Left ventricle myocardium inferior (tissue), 1 donor: ENCODE measurements at regions not wholly inside any gene's neighbourhood (a gene's known extent, or its start where the extent isn't known, plus 50 kb on each side); places are given as distances from the start of the nearest gene placed in this dataset.

Experiments used
- DNase-seq: peaks from one replicate; pipeline ENCODE4 v3.0.0-alpha.2; 2020
- H3K27ac ChIP-seq: fragments of 200-600 bp; replicated peaks from 2 replicates; pipeline ENCODE4 v1.8.0; 2021
- H3K27me3 ChIP-seq: fragments of 200-600 bp; 2 replicates; pipeline ENCODE4 v1.8.0; 2021; ENCODE audit warnings: low read depth
- H3K36me3 ChIP-seq: fragments of 200-600 bp; 2 replicates; pipeline ENCODE4 v1.8.0; 2021
- H3K4me1 ChIP-seq: fragments of 200-600 bp; 2 replicates; pipeline ENCODE4 v1.8.0; 2021
- H3K4me3 ChIP-seq: fragments of 200-600 bp; 2 replicates; pipeline ENCODE4 v1.8.0; 2021; ENCODE audit warnings: mild to moderate bottlenecking, moderate library complexity
- H3K9me3 ChIP-seq: fragments of 200-600 bp; replicated peaks from 2 replicates; pipeline ENCODE4 v1.8.0; 2021
- intact Hi-C: fragments of 100-400 bp; cut with micrococcal nuclease; formaldehyde crosslinking; loops from one replicate; pipeline ENCODE4 v1.11.0; 2022
- TF ChIP-seq, protein P1 (sequence below): fragments of 200-600 bp; IDR thresholded peaks from 2 replicates; pipeline ENCODE4 v1.8.0; 2021; ENCODE audit warnings: antibody characterized with exemption, mild to moderate bottlenecking, borderline replicate concordance
- donor health status: DM: no; HTN: yes; CAD: no; lungs with severe emphysema.

GRCh38 chr7:109498131-109498530 lies 928.5 kb downstream of the DNAJB9 start:
- TF ChIP-seq, protein P1, sequence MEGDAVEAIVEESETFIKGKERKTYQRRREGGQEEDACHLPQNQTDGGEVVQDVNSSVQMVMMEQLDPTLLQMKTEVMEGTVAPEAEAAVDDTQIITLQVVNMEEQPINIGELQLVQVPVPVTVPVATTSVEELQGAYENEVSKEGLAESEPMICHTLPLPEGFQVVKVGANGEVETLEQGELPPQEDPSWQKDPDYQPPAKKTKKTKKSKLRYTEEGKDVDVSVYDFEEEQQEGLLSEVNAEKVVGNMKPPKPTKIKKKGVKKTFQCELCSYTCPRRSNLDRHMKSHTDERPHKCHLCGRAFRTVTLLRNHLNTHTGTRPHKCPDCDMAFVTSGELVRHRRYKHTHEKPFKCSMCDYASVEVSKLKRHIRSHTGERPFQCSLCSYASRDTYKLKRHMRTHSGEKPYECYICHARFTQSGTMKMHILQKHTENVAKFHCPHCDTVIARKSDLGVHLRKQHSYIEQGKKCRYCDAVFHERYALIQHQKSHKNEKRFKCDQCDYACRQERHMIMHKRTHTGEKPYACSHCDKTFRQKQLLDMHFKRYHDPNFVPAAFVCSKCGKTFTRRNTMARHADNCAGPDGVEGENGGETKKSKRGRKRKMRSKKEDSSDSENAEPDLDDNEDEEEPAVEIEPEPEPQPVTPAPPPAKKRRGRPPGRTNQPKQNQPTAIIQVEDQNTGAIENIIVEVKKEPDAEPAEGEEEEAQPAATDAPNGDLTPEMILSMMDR: no peak
- Histone ChIP-seq H3K27ac (no peak overlapping the region), H3K9me3 (peaks cover 15% of the 10 kb centered on the region), H3K4me1 (no peaks in the 10 kb centered on the region), H3K4me3 (no peak overlapping the region), H3K36me3 (no peaks in the 10 kb centered on the region), H3K27me3 (no peaks in the 10 kb centered on the region)
- DNase-seq: no peak
- intact Hi-C loops: no loop called here

- no peak for DNase-seq
- peaks cover 15% of the 10 kb centered on the region for H3K9me3 ChIP-seq
- no peak overlapping the region for H3K4me3 ChIP-seq
- H3K4me1 ChIP-seq: no peaks in the 10 kb centered on the region
- H3K36me3 ChIP-seq: no peaks in the 10 kb centered on the region
- H3K27me3 ChIP-seq: no peaks in the 10 kb centered on the region
- TF ChIP-seq, protein P1: no peak
- H3K27ac ChIP-seq: no peak overlapping the region
- intact Hi-C loops: no loop called here
These were observed 933.7 kb downstream of the DNAJB9 start for GRCh38 chr7:109503421-109503820.

DNA sequence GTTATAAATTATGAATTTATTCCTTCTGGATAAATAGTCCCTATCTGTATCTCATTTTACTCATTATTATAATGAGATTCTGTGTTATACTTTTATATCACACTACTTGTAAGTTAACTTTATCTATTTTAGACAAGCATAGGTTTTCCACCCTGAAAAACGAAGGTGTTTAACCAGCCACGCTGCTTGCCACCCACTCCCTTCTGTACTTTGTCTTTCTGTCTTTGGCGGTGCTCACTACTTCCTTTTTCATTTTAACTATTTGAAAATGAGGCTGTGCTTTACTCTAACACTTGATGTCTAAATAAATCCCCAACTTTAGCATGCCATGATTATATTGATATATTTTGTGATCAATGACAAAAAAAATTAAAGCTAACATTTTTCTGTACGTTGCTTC lies 952.9 kb downstream of the DNAJB9 start:
- DNase-seq: no peak
- intact Hi-C loops: no loop called here
- Histone ChIP-seq H3K4me3 (no peak overlapping the region), H3K9me3 (no peaks in the 10 kb centered on the region), H3K4me1 (no peaks in the 10 kb centered on the region), H3K27ac (no peak overlapping the region), H3K27me3 (no peaks in the 10 kb centered on the region), H3K36me3 (no peaks in the 10 kb centered on the region)
- TF ChIP-seq, protein P1: no peak

DNA sequence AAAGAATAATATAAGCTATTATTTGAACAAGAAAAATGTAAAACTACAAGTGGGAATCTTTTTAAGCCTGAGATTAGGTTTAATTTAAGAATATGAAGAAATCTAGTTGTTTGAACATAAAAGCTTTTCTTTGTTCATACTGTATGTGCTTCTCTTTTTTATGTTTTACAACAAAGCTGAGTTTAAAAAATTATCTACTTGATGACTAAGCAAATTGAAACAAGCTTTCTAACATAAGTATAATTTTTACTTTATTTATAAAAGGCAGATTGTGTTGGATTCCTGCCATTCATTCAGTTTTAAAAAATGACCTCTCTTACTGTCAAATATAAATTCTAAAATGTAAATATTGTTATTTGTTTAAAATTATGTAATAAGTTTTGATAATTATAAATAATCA lies 958.2 kb downstream of the DNAJB9 start:
- Histone ChIP-seq H3K27ac (no peak overlapping the region), H3K4me3 (no peak overlapping the region), H3K27me3 (no peaks in the 10 kb centered on the region), H3K9me3 (no peaks in the 10 kb centered on the region), H3K4me1 (no peaks in the 10 kb centered on the region), H3K36me3 (no peaks in the 10 kb centered on the region)
- TF ChIP-seq, protein P1: no peak
- intact Hi-C loops: no loop called here
- DNase-seq: no peak

DNA sequence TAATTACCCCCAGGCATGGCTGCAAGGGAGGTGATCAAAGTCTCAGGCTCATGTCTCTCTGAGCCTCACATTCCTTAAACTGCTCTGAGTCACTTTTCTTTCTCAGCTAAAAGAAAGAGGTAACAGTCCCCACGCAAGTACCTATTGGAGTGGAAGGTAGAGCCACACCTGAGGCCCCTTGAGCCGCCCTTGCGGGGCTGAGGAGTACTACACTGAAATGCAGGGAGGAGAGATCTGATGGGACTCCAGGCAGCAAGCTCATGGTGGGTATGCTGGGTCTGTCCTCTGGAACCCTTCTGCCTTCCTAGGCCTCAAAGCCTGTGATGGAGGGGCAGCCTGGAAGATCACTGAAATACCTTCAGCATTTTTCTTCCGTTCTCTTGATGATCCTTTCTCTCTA lies 960.0 kb downstream of the DNAJB9 start:
- TF ChIP-seq, protein P1: no peak
- DNase-seq: no peak
- H3K9me3 ChIP-seq: no peaks in the 10 kb centered on the region
- no peaks in the 10 kb centered on the region for H3K36me3 ChIP-seq
- H3K4me1 ChIP-seq: no peaks in the 10 kb centered on the region
- H3K27me3 ChIP-seq: no peaks in the 10 kb centered on the region
- intact Hi-C loops: no loop called here
- no peak overlapping the region for H3K27ac ChIP-seq
- H3K4me3 ChIP-seq: no peak overlapping the region
